GM23338 (cell line): ENCODE measurements at regions not wholly inside any gene's neighbourhood (a gene's known extent, or its start where the extent isn't known, plus 50 kb on each side); places are given as distances from the start of the nearest gene placed in this dataset.

Source experiments
- ATAC-seq: fragments of 200-7000 bp; cut with Tn5 transposase; 3 replicates; pipeline ENCODE4 v1.9.1; 2020
- DNase-seq: peaks from one replicate; pipeline ENCODE4 v3.0.0-alpha.2; 2015; ENCODE audit warnings: low spot score
- H2AFZ ChIP-seq: fragments of 200-600 bp; sonication (generic); 2 replicates; pipeline ENCODE4 v1.8.0; 2016; ENCODE audit warnings: antibody characterized with exemption, mild to moderate bottlenecking, moderate library complexity
- H3F3A ChIP-seq: fragments of 200-600 bp; sonication (generic); replicated peaks from 2 replicates; pipeline ENCODE4 v1.8.0; 2017; ENCODE audit warnings: antibody characterized with exemption, mixed run types, low read depth
- H3K27ac ChIP-seq: fragments of 200-600 bp; sonication (generic); 2 replicates; pipeline ENCODE4 v1.6.1; 2016; ENCODE audit warnings: low read depth
- H3K27me3 ChIP-seq: fragments of 200-600 bp; sonication (generic); 2 replicates; pipeline ENCODE4 v1.8.0; 2016; ENCODE audit warnings: mild to moderate bottlenecking, mixed run types, moderate library complexity; ENCODE audit not compliant: insufficient read depth
- H3K36me3 ChIP-seq: fragments of 200-600 bp; sonication (generic); 2 replicates; pipeline ENCODE4 v1.8.0; 2016; ENCODE audit warnings: mild to moderate bottlenecking; ENCODE audit not compliant: insufficient read depth
- H3K4me1 ChIP-seq: fragments of 200-600 bp; sonication (generic); 2 replicates; pipeline ENCODE4 v1.8.0; 2016; ENCODE audit warnings: mild to moderate bottlenecking, moderate library complexity; ENCODE audit not compliant: insufficient read depth
- H3K4me2 ChIP-seq: fragments of 200-600 bp; sonication (generic); 2 replicates; pipeline ENCODE4 v1.7.1; 2017; ENCODE audit warnings: mixed run types
- H3K4me3 ChIP-seq: fragments of 200-600 bp; sonication (generic); 2 replicates; pipeline ENCODE4 v1.6.1; 2016; ENCODE audit warnings: mixed run types
- H3K79me2 ChIP-seq: fragments of 200-600 bp; sonication (generic); replicated peaks from 2 replicates; pipeline ENCODE4 v1.8.0; 2017; ENCODE audit warnings: mild to moderate bottlenecking; ENCODE audit not compliant: insufficient read depth
- H3K9me2 ChIP-seq: fragments of 200-600 bp; sonication (generic); 2 replicates; pipeline ENCODE4 v1.8.0; 2017; ENCODE audit not compliant: insufficient read depth
- H4K20me1 ChIP-seq: fragments of 200-600 bp; sonication (generic); replicated peaks from 2 replicates; pipeline ENCODE4 v1.8.0; 2017; ENCODE audit warnings: mild to moderate bottlenecking; ENCODE audit not compliant: insufficient read depth
- H3K27ac Mint-ChIP-seq: 2 replicates; pipeline ENCODE4 v1.8.0; 2020; ENCODE audit warnings: inconsistent platforms, mild to moderate bottlenecking, moderate library complexity, mixed read lengths
- H3K27me3 Mint-ChIP-seq: 3 replicates; pipeline ENCODE4 v1.8.0; 2022; ENCODE audit warnings: low read depth, mild to moderate bottlenecking, moderate library complexity, mixed read lengths, inconsistent platforms; ENCODE audit not compliant: insufficient read depth, poor library complexity
- H3K36me3 Mint-ChIP-seq: 3 replicates; pipeline ENCODE4 v1.8.0; 2021; ENCODE audit warnings: low read depth, mild to moderate bottlenecking, inconsistent platforms, moderate library complexity, mixed read lengths
- H3K4me1 Mint-ChIP-seq: 3 replicates; pipeline ENCODE4 v1.8.0; 2020; ENCODE audit warnings: mild to moderate bottlenecking, inconsistent platforms, mixed read lengths
- H3K4me3 Mint-ChIP-seq: 3 replicates; pipeline ENCODE4 v1.8.0; 2021; ENCODE audit warnings: moderate library complexity, mild to moderate bottlenecking, inconsistent platforms, mixed read lengths
- H3K9me3 Mint-ChIP-seq: 3 replicates; pipeline ENCODE4 v1.8.0; 2020; ENCODE audit warnings: moderate library complexity, mild to moderate bottlenecking, inconsistent platforms, mixed read lengths
- CREB1 ChIP-seq: fragments of 250-450 bp; sonication (Bioruptor Pico); IDR thresholded peaks from 2 replicates; pipeline ENCODE4 v1.5.0; 2020; ENCODE audit warnings: low read depth, mild to moderate bottlenecking, moderate library complexity
- ETS1 ChIP-seq: IDR thresholded peaks from 2 replicates; pipeline ENCODE4 v1.6.1; 2016; ENCODE audit warnings: antibody characterized with exemption
- EZH2 ChIP-seq: fragments of 200-600 bp; sonication (generic); IDR thresholded peaks from one replicate; pipeline ENCODE4 v1.8.0; 2017; ENCODE audit warnings: antibody characterized with exemption, mild to moderate bottlenecking, low read depth; ENCODE audit not compliant: unreplicated experiment
- EZH2phosphoT487 ChIP-seq: fragments of 200-600 bp; sonication (generic); IDR thresholded peaks from one replicate; pipeline ENCODE4 v1.8.1; 2018; ENCODE audit warnings: antibody characterized with exemption; ENCODE audit not compliant: unreplicated experiment
- NANOG ChIP-seq: IDR thresholded peaks from 2 replicates; pipeline ENCODE4 v1.6.1; 2016; ENCODE audit warnings: antibody characterized with exemption, borderline replicate concordance
- POLR2AphosphoS5 ChIP-seq: IDR thresholded peaks from 2 replicates; pipeline ENCODE4 v1.6.1; 2016; ENCODE audit warnings: antibody characterized with exemption, low read depth
- REST ChIP-seq: IDR thresholded peaks from one replicate; pipeline ENCODE4 v1.6.1; 2018; ENCODE audit warnings: antibody characterized with exemption; ENCODE audit not compliant: unreplicated experiment
- STAT1 ChIP-seq: IDR thresholded peaks from one replicate; pipeline ENCODE4 v1.6.1; 2016; ENCODE audit warnings: antibody characterized with exemption; ENCODE audit not compliant: unreplicated experiment
- ZNF114 ChIP-seq: fragments of 250-450 bp; sonication (Bioruptor Pico); IDR thresholded peaks from 2 replicates; pipeline ENCODE4 v1.5.0; 2020; ENCODE audit warnings: mild to moderate bottlenecking, moderate library complexity
- ZNF331 ChIP-seq: fragments of 250-450 bp; sonication (Bioruptor Pico); IDR thresholded peaks from 2 replicates; pipeline ENCODE4 v1.5.0; 2020; ENCODE audit warnings: low read depth, mild to moderate bottlenecking, moderate library complexity
- TF ChIP-seq, protein P1 (sequence below), 2 experiments: fragments of 200-600 bp in 1 of 2; sonication (generic) in 1 of 2; conservative IDR thresholded peaks; 2 replicates each; pipeline versions ENCODE4 v1.5.1 to v1.6.1; 2016 to 2017; ENCODE audit warnings: antibody characterized with exemption in 2 of 2, low read depth in 2 of 2, mild to moderate bottlenecking in 2 of 2, moderate library complexity in 1 of 2

- H3F3A ChIP-seq: no peaks in the 10 kb centered on the region
- peaks cover 32% of the 10 kb centered on the region for H3K27me3 ChIP-seq
- Mint-ChIP-seq H3K9me3 (no peaks in the 10 kb centered on the region), H3K27me3 (peaks cover 24% of the 10 kb centered on the region), H3K4me3 (no peak overlapping the region), H3K4me1 (peaks cover 32% of the 10 kb centered on the region), H3K36me3 (no peaks in the 10 kb centered on the region), H3K27ac (no peak overlapping the region)
- ATAC-seq (no peak), DNase-seq (no peak)
- H3K9me2 ChIP-seq: no peaks in the 10 kb centered on the region
- no peak overlapping the region for H3K4me2 ChIP-seq
- peaks cover 16% of the 10 kb centered on the region for H4K20me1 ChIP-seq
- no peaks in the 10 kb centered on the region for H3K36me3 ChIP-seq
- no peak overlapping the region for H2AFZ ChIP-seq
- TF ChIP-seq CREB1 (CRISPR knock-in tag): no peak
- TF ChIP-seq NANOG: no peak
- TF ChIP-seq ZNF331 (CRISPR knock-in tag): no peak
- TF ChIP-seq POLR2AphosphoS5: no peak
- no peak for TF ChIP-seq ETS1
- no peak overlapping the region for H3K27ac ChIP-seq
- no peak overlapping the region for H3K4me3 ChIP-seq
- peaks cover 18% of the 10 kb centered on the region for H3K4me1 ChIP-seq
- H3K79me2 ChIP-seq: peaks cover 39% of the 10 kb centered on the region
Measured at GRCh38 chr1:21342961-21343838, 52.9 kb upstream of the ECE1 start.

- H3K9me2 ChIP-seq: no peaks in the 10 kb centered on the region
- no peaks in the 10 kb centered on the region for H3K9me3 Mint-ChIP-seq
- H3K27me3 Mint-ChIP-seq: peaks cover 24% of the 10 kb centered on the region
- H2AFZ ChIP-seq: no peak overlapping the region
- no peaks in the 10 kb centered on the region for H3K36me3 Mint-ChIP-seq
- H3K79me2 ChIP-seq: peaks cover 48% of the 10 kb centered on the region
- no peaks in the 10 kb centered on the region for H3K36me3 ChIP-seq
- no peaks in the 10 kb centered on the region for H3F3A ChIP-seq
- H3K27ac ChIP-seq: no peak overlapping the region
- no peak overlapping the region for H3K4me3 ChIP-seq
- ATAC-seq (no peak), DNase-seq (no peak)
- H3K4me1 Mint-ChIP-seq: peaks cover 35% of the 10 kb centered on the region
- no peak overlapping the region for H3K4me2 ChIP-seq
- TF ChIP-seq, protein P1, sequence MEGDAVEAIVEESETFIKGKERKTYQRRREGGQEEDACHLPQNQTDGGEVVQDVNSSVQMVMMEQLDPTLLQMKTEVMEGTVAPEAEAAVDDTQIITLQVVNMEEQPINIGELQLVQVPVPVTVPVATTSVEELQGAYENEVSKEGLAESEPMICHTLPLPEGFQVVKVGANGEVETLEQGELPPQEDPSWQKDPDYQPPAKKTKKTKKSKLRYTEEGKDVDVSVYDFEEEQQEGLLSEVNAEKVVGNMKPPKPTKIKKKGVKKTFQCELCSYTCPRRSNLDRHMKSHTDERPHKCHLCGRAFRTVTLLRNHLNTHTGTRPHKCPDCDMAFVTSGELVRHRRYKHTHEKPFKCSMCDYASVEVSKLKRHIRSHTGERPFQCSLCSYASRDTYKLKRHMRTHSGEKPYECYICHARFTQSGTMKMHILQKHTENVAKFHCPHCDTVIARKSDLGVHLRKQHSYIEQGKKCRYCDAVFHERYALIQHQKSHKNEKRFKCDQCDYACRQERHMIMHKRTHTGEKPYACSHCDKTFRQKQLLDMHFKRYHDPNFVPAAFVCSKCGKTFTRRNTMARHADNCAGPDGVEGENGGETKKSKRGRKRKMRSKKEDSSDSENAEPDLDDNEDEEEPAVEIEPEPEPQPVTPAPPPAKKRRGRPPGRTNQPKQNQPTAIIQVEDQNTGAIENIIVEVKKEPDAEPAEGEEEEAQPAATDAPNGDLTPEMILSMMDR (conservative IDR thresholded peaks at IDR 0.05; ENCODE audit: low read depth in 2 of 2): no peak
- TF ChIP-seq EZH2phosphoT487: no peak
- TF ChIP-seq EZH2: no peak
- no peak for TF ChIP-seq ZNF114 (CRISPR knock-in tag)
- no peak for TF ChIP-seq CREB1 (CRISPR knock-in tag)
- no peak for TF ChIP-seq NANOG
- no peak for TF ChIP-seq REST
- no peak for TF ChIP-seq STAT1
- no peak overlapping the region for H3K4me3 Mint-ChIP-seq
- no peak overlapping the region for H3K27ac Mint-ChIP-seq
- H3K4me1 ChIP-seq: peaks cover 18% of the 10 kb centered on the region
- peaks cover 29% of the 10 kb centered on the region for H3K27me3 ChIP-seq
- peaks cover 16% of the 10 kb centered on the region for H4K20me1 ChIP-seq
Measured at GRCh38 chr1:21341517-21342078, 51.3 kb upstream of the ECE1 start.
